Upper lobe of right lung (tissue), 1 donor: ENCODE measurements at regions not wholly inside any gene's neighbourhood (a gene's known extent, or its start where the extent isn't known, plus 50 kb on each side); places are given as distances from the start of the nearest gene placed in this dataset.
"Not testable (repeated sequence)": the region's sequence is repeated elsewhere in the genome, so short reads cannot be mapped to it uniquely, and the experiment has no call there.

Source experiments
- ATAC-seq: fragments of 200-7000 bp; cut with Tn5 transposase; one replicate; pipeline ENCODE4 v1.9.1; 2020; ENCODE audit warnings: mild to moderate bottlenecking, moderate library complexity
- DNase-seq: peaks from one replicate; pipeline ENCODE4 v3.0.0-alpha.2; 2020
- H3K27ac ChIP-seq: fragments of 200-600 bp; one replicate; pipeline ENCODE4 v1.8.0; 2022
- H3K27me3 ChIP-seq: fragments of 200-600 bp; one replicate; pipeline ENCODE4 v1.8.0; 2022; ENCODE audit warnings: mild to moderate bottlenecking
- H3K36me3 ChIP-seq: fragments of 200-600 bp; one replicate; pipeline ENCODE4 v1.8.0; 2022
- H3K4me1 ChIP-seq: fragments of 200-600 bp; one replicate; pipeline ENCODE4 v1.8.0; 2022
- H3K4me3 ChIP-seq: fragments of 200-600 bp; one replicate; pipeline ENCODE4 v1.8.0; 2022; ENCODE audit warnings: mild to moderate bottlenecking
- H3K9me3 ChIP-seq: fragments of 200-600 bp; one replicate; pipeline ENCODE4 v1.8.0; 2022
- intact Hi-C: fragments of 100-400 bp; cut with DNase I; formaldehyde crosslinking; loops from one replicate; pipeline ENCODE4 v1.11.0; 2022
- donor health status: DM: no; HTN: yes; CAD: no; lungs with severe emphysema.

DNA sequence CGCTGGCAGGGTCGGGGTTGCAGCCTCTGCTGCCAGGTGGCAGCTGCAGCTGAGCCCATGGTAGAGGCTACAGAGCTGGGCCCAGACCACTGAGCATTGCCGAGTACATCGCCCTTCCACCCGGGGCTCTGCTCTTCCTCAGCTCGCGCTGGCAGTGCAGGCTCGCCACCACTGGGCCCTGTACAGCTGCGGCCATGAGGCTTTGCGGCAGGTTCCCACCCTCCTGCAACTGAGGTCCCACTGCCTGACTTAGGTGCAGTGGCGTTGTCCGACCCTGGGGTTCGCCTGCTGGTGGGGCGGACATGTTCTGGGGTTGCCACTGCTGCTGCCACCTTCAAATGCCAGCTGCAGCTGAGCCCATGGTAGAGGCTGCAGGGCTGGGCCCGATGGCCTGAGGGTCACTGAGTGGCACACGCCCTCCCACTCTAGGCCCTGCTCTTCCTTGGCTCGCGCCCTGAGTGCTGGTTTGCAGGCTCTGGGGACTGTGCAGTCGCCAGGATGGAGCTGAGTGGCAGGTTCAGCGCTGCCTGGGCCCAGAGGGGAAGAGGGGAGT is 359.8 kb downstream of the FOXD4L6 start:
- DNase-seq = peak; percentile 52

DNA sequence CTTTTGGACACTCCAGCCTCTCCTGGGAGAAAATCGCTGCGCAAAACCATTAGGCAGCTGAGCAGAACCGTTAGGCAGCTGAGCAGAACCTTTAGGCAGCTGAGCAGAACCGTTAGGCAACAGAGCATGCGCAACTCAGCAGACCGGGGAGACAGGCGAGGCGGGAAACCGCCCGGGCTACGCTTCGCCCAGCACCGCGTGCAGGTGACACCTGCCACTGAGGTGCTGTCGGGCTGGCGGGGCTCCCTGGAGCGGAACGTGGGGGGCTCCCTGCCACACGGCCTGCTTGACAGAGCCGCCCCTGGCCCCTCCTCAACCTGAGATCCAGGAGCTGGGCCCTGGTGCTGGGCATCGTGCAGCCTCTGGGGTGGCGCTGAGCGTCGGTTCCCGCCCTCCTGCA is 360.3 kb downstream of the FOXD4L6 start:
- H3K9me3 ChIP-seq, H3K4me3 ChIP-seq, H3K27me3 ChIP-seq, H3K4me1 ChIP-seq, H3K36me3 ChIP-seq, intact Hi-C loops, ATAC-seq, H3K27ac ChIP-seq: not testable (repeated sequence)
- DNase-seq = peak; percentile 49

More for the DNA sequence above, 359.8 kb downstream of the FOXD4L6 start:
- H3K27me3 ChIP-seq, intact Hi-C loops, H3K27ac ChIP-seq, H3K4me1 ChIP-seq, H3K36me3 ChIP-seq, H3K4me3 ChIP-seq, ATAC-seq, H3K9me3 ChIP-seq: not testable (repeated sequence)

DNA sequence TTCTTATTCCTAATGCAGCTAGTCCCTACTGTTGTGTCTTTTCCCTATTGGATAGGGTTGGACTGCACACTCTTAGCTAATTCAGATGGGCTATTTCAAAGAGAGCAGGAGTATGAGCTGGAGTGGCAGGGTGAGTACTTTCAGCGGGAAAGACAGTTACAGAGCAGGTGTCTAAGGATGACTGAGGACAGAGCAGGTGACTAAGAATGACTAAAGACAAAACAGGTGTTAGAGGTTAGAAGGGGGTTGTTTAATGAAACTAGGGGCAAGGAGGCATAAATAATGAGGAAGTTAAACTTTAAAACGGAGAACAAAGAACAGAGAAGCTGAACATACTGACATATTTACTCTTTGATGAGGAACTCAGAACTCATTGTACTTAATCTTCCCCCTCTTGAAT is 373.5 kb downstream of the FOXD4L6 start:
- H3K4me1 ChIP-seq, H3K27me3 ChIP-seq, H3K27ac ChIP-seq, ATAC-seq, DNase-seq, intact Hi-C loops, H3K36me3 ChIP-seq, H3K9me3 ChIP-seq, H3K4me3 ChIP-seq: not testable (repeated sequence)

DNA sequence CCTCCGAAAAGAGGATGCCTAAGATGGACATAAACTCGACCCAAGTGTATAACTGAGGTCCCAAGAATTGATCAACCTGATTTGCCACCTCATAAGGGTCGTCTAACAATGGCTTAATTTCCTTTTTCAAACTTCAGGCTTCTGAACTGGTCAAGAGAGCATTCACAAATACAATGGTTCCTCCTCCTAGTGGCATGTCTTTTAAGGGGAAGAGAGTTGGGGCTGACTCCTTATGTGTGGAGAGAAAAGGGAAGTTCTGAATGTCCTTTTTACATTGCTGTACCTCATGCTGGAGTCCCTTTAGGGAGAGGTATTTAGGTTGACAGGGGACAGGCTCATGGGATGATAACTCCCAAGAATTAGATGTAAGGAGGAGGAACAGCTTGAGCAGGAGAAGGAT is 375.2 kb downstream of the FOXD4L6 start:
- H3K4me1 ChIP-seq, intact Hi-C loops, H3K36me3 ChIP-seq, ATAC-seq, H3K9me3 ChIP-seq, H3K27me3 ChIP-seq, DNase-seq, H3K27ac ChIP-seq, H3K4me3 ChIP-seq: not testable (repeated sequence)

DNA sequence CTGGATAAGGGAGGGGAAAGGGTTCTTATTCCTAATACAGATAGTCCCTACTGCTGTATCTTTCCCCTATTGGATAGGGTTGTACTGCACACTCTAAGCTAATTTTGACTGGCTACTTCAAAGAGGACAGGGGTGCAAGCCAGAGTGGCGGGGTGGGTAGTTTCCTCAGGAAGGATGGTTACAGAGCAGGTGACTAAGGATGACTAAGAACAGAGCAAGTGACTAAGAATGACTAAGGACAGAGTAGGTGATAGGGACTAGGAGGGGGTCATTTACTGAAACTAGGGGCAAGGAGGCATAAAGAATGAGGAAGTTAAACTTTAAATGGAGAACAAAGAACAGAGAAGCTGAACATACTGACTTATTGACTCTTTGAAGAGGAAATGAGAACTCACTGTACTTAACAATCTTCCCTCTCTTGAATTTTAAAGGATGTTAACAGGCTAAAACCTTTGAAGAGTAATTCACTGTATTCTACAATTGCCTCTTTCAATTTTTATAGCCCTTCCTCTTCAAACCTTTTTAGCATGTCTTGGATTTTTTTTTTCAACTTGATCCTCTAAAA is 381.5 kb downstream of the FOXD4L6 start:
- H3K4me3 ChIP-seq, H3K27me3 ChIP-seq, intact Hi-C loops, H3K36me3 ChIP-seq, H3K27ac ChIP-seq, DNase-seq, ATAC-seq, H3K4me1 ChIP-seq, H3K9me3 ChIP-seq: not testable (repeated sequence)
